Esophagus squamous epithelium (tissue), 5 donors: ENCODE measurements at regions not wholly inside any gene's neighbourhood (a gene's known extent, or its start where the extent isn't known, plus 50 kb on each side); places are given as distances from the start of the nearest gene placed in this dataset.

Experiments used
- DNase-seq: peaks from one replicate; lab custom pipeline; 2025; lab: John Stamatoyannopoulos, UW
- H3K27ac ChIP-seq, 4 donors: fragments of 200-600 bp; sonication (generic); one replicate each; pipeline ENCODE4 v1.5.1; 2016 to 2019; ENCODE audit warnings: mild to moderate bottlenecking in 1 of 4
- H3K27me3 ChIP-seq, 4 donors: fragments of 200-600 bp; sonication (generic); 1 replicate in 3 of 4; 2 replicates in 1 of 4; pipeline versions ENCODE4 v1.5.1 to v1.6.0; 2017 to 2021; ENCODE audit warnings: antibody characterized with exemption in 1 of 4
- H3K36me3 ChIP-seq, 3 donors: fragments of 200-600 bp; sonication (generic); one replicate each; pipeline ENCODE4 v1.5.1; 2016 to 2019
- H3K4me1 ChIP-seq, 3 donors: fragments of 200-600 bp; sonication (generic); one replicate each; pipeline ENCODE4 v1.5.1; 2017 to 2019
- H3K4me3 ChIP-seq, 4 donors: fragments of 200-600 bp; sonication (generic); 1 replicate in 3 of 4; 2 replicates in 1 of 4; pipeline ENCODE4 v1.5.1; 2016 to 2019; ENCODE audit warnings: mild to moderate bottlenecking in 2 of 4, moderate library complexity in 1 of 4
- H3K9me3 ChIP-seq, 3 donors: fragments of 200-600 bp; sonication (generic); one replicate each; pipeline ENCODE4 v1.5.1; 2016 to 2019
- POLR2A ChIP-seq, 4 donors: fragments of 450-650 bp; IDR thresholded peaks; one replicate each; pipeline ENCODE4 v1.6.1; 2017; ENCODE audit warnings: antibody characterized with exemption in 4 of 4, mild to moderate bottlenecking in 4 of 4, moderate library complexity in 3 of 4
- WGBS, 2 donors: methylation state at CpG; one replicate each; pipeline ENCODE4 v1.1.5; 2018; 5-methylcytosine and 5-hydroxymethylcytosine counted together
- intact Hi-C: fragments of 100-400 bp; cut with DNase I; formaldehyde crosslinking; loops from one replicate; pipeline ENCODE4 v1.15.0; 2022
- TF ChIP-seq, protein P1 (sequence below), 6 experiments: fragments of 450-650 bp in 4 of 6; fragments of 200-600 bp in 2 of 6; sonication (generic) in 2 of 6; IDR thresholded peaks; one replicate each; pipeline ENCODE4 v1.5.1; 2016 to 2019; ENCODE audit warnings: antibody characterized with exemption in 6 of 6, mild to moderate bottlenecking in 4 of 6, moderate library complexity in 4 of 6
- donor health status: DM: yes; HTN: yes; CAD: no.

DNA sequence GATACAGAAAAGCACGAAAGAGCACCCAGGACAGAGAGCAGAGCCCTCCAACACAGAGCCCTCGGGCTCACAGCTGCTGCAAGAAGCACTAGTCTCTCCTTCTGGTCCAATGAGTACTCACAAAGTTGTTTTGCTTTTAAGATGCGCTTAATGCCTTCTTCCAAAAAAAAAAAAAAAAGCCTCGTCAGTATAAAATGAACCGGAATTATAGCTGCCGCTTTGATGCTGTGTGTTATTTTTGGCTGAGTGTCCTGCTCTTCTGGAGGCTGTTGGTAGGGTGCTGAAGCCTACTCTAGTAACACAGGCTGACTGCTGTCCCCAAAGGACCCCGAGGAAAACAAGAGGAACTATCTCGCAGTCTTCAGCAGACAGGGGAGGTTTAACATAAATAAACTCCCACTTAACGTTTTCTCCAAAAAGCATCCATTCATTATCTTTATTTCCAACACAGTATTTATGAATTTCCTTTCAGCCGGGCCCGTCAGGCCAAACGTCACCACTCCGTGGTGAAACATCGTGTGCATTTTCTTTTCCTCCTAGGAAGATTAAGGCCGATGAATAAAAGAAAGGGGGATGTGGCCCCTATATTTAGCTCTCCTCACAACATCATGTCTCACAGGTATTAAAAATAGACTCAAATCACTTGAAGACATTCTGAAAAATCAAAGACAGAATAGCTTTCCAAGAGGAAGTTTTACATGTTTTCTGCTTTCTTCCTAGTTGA lies 213.7 kb upstream of the PPARGC1A start:
- no peaks in the 10 kb centered on the region for H3K9me3 ChIP-seq
- intact Hi-C loops, result no loop called here
- DNase-seq, result no peak
- H3K4me1 ChIP-seq, result peaks cover 0 to 13% (median 5%) of the 10 kb centered on the region in 3 donors
- no peaks in the 10 kb centered on the region for H3K27me3 ChIP-seq
- no peak for TF ChIP-seq POLR2A (IDR thresholded peaks at IDR 0.05)
- TF ChIP-seq, protein P1, sequence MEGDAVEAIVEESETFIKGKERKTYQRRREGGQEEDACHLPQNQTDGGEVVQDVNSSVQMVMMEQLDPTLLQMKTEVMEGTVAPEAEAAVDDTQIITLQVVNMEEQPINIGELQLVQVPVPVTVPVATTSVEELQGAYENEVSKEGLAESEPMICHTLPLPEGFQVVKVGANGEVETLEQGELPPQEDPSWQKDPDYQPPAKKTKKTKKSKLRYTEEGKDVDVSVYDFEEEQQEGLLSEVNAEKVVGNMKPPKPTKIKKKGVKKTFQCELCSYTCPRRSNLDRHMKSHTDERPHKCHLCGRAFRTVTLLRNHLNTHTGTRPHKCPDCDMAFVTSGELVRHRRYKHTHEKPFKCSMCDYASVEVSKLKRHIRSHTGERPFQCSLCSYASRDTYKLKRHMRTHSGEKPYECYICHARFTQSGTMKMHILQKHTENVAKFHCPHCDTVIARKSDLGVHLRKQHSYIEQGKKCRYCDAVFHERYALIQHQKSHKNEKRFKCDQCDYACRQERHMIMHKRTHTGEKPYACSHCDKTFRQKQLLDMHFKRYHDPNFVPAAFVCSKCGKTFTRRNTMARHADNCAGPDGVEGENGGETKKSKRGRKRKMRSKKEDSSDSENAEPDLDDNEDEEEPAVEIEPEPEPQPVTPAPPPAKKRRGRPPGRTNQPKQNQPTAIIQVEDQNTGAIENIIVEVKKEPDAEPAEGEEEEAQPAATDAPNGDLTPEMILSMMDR (IDR thresholded peaks at IDR 0.05), result no peak
- no peaks in the 10 kb centered on the region for H3K36me3 ChIP-seq
- H3K4me3 ChIP-seq, result no peak overlapping the region
- WGBS, 2 donors, result 44 to 60% methylated on average over 15 of the region's 15 CpGs
- peak overlapping the region in 3 of 4 donors; percentile 22 to 46 (median 29) for H3K27ac ChIP-seq

DNA sequence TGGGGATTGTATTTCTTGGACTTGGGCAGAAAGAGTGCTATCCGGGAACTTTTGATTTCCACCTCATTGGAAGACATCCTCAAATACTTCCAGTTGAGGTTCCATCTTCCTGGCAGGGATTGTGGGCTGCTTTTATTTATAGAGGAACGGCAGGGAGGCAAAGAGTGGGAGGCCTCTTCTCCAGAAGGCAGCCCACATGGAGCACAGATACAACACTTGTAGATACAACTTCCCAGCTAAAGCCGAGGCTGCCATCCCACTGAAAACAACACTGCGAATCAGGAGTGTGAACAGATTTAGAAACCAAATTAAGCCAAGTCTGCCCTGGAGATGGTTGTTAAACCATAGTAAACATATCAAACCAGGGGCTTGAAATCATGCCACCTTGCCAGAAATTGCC lies 212.8 kb upstream of the PPARGC1A start:
- TF ChIP-seq, protein P1 (IDR thresholded peaks at IDR 0.05), result no peak
- no peak for TF ChIP-seq POLR2A (IDR thresholded peaks at IDR 0.05)
- 56 to 85% methylated on average over 1 to 4 of the region's 4 CpGs for WGBS, 2 donors
- intact Hi-C loops, result no loop called here

DNA sequence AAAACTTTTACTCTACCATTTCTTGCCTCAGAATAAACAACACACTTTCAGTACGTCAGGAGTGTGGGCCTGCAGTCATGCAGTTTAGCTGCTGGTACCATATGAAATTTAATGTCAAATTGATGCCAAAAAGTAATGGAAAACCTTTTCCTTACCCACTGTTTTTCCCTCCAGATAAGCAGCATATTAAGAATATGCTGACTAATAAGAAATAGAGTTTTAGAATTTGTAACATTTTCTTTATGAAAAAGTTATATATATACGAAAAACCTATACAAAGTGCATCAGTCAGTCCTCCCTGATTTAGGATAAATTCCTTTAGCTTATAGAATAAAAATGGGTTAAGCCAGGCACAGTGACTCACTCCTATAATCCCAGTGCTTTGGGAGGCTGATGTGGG lies 206.8 kb upstream of the PPARGC1A start:
- Histone ChIP-seq H3K4me3 (no peak overlapping the region), H3K36me3 (no peaks in the 10 kb centered on the region), H3K27me3 (no peaks in the 10 kb centered on the region), H3K4me1 (no peaks in the 10 kb centered on the region), H3K9me3 (no peaks in the 10 kb centered on the region), H3K27ac (no peak overlapping the region)
- TF ChIP-seq POLR2A (IDR thresholded peaks at IDR 0.05), result no peak
- TF ChIP-seq, protein P1 (IDR thresholded peaks at IDR 0.05), result no peak
- DNase-seq, result no peak
- WGBS, 2 donors, result 67 to 80% methylated on average over 2 of the region's 2 CpGs
- intact Hi-C loops, result no loop called here

More for the DNA sequence above, 212.8 kb upstream of the PPARGC1A start:
- H3K27ac ChIP-seq, result no peak overlapping the region
- no peak for DNase-seq
- no peaks in the 10 kb centered on the region for H3K27me3 ChIP-seq
- H3K36me3 ChIP-seq, result no peaks in the 10 kb centered on the region
- H3K4me3 ChIP-seq, result no peak overlapping the region
- H3K4me1 ChIP-seq, result peaks cover 0 to 13% (median 5%) of the 10 kb centered on the region in 3 donors
- no peaks in the 10 kb centered on the region for H3K9me3 ChIP-seq

DNA sequence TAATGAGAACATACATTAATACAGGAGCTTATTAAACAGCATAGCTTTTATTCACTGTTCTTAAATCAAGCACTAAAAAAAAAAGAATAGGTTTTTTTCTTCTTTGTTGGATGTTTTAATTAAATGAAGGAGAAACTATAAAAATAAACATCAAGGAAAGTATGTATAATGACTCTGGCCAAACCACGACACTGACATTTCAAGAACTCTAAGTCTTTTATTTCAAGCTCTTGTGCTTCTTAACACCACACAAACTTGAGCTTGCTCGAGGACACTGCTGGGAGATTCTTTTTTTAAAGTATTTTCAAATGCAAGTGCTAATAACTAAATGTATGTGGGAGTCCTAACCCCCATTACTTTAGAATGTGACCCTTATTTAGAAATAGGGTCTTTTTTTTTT lies 204.9 kb upstream of the PPARGC1A start:
- intact Hi-C loops, result no loop called here
- Histone ChIP-seq H3K36me3 (no peaks in the 10 kb centered on the region), H3K27me3 (no peaks in the 10 kb centered on the region), H3K9me3 (no peaks in the 10 kb centered on the region), H3K4me1 (no peaks in the 10 kb centered on the region), H3K4me3 (no peak overlapping the region), H3K27ac (no peak overlapping the region)
- TF ChIP-seq POLR2A (IDR thresholded peaks at IDR 0.05), result no peak
- TF ChIP-seq, protein P1 (IDR thresholded peaks at IDR 0.05), result no peak
- 45 to 52% methylated on average over 2 of the region's 2 CpGs for WGBS, 2 donors
- no peak for DNase-seq

DNA sequence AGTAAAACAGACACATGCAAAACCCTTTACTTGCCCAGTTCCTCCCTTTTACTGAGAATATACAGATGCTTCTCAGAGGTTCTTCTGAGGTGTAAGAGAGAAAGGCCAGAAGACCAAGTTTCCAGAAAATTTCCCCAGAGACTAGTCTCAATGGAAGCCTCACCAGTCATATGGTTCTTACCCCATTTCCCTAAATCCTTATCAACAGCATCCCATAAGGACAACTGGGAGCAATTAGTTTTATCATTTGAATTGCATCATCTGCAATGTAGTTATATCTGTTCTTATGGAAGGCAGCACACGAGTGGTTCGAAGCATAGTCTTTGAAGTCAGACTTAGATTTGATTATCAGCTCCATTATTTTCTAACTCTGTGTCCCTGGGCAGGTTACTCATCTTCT lies 203.6 kb upstream of the PPARGC1A start:
- H3K4me3 ChIP-seq, result no peak overlapping the region
- no peaks in the 10 kb centered on the region for H3K9me3 ChIP-seq
- no peak for TF ChIP-seq POLR2A (IDR thresholded peaks at IDR 0.05)
- TF ChIP-seq, protein P1 (IDR thresholded peaks at IDR 0.05), result no peak
- intact Hi-C loops, result no loop called here
- no peak overlapping the region for H3K27ac ChIP-seq
- H3K27me3 ChIP-seq, result no peaks in the 10 kb centered on the region
- DNase-seq, result no peak
- WGBS, 2 donors, result 88 to 94% methylated on average over 2 of the region's 2 CpGs
- no peaks in the 10 kb centered on the region for H3K4me1 ChIP-seq
- no peaks in the 10 kb centered on the region for H3K36me3 ChIP-seq
